A673 (cell line): ENCODE measurements at regions not wholly inside any gene's neighbourhood (a gene's known extent, or its start where the extent isn't known, plus 50 kb on each side); places are given as distances from the start of the nearest gene placed in this dataset.
"Not testable (repeated sequence)": the region's sequence is repeated elsewhere in the genome, so short reads cannot be mapped to it uniquely, and the experiment has no call there.

Source experiments
- BruUV-seq: library from RNA; stranded (reverse); fragments of 400-500 nt; replicated peaks from 2 replicates; lab custom pipeline; 2021; lab: Mats Ljungman, UMichigan
- CTCF ChIA-PET: fragments of 300-600 bp; sonication (Branson Sonifier 250); formaldehyde crosslinking; loops from one replicate; lab custom pipeline; 2022; ENCODE audit warnings: antibody characterized with exemption; lab: Charles Lee
- POLR2A ChIA-PET: fragments of 300-600 bp; sonication (Branson Sonifier 250); formaldehyde crosslinking; loops from one replicate; lab custom pipeline; 2022; ENCODE audit warnings: antibody characterized with exemption; ENCODE audit not compliant: low non-redundant PET; lab: Charles Lee
- DNase-seq: peaks from one replicate; pipeline ENCODE4 v3.0.0-alpha.2; 2015; ENCODE audit warnings: low spot score
- H3K27ac ChIP-seq: fragments of 200-600 bp; sonication (generic); 2 replicates; pipeline ENCODE4 v1.5.1; 2016; ENCODE audit warnings: mixed run types, low read depth, mild to moderate bottlenecking, mixed read lengths, antibody characterized with exemption, low read length; ENCODE audit not compliant: poor library complexity, severe bottlenecking
- H3K27me3 ChIP-seq: fragments of 200-600 bp; sonication (generic); replicated peaks from 2 replicates; pipeline ENCODE4 v1.6.1; 2017; ENCODE audit warnings: mixed run types, low read depth, mild to moderate bottlenecking, mixed read lengths, antibody characterized with exemption, low read length; ENCODE audit not compliant: insufficient read depth, poor library complexity
- H3K36me3 ChIP-seq: fragments of 200-600 bp; sonication (generic); 2 replicates; pipeline ENCODE4 v1.6.1; 2016; ENCODE audit warnings: mixed run types, mild to moderate bottlenecking, mixed read lengths, antibody characterized with exemption, low read length; ENCODE audit not compliant: insufficient read depth, poor library complexity, severe bottlenecking
- H3K4me1 ChIP-seq: fragments of 200-600 bp; sonication (generic); 2 replicates; pipeline ENCODE4 v1.6.1; 2017; ENCODE audit warnings: mixed run types, mild to moderate bottlenecking, mixed read lengths, antibody characterized with exemption, low read length; ENCODE audit not compliant: insufficient read depth, poor library complexity, severe bottlenecking
- H3K4me3 ChIP-seq: fragments of 200-600 bp; sonication (generic); 2 replicates; pipeline ENCODE4 v1.5.1; 2016; ENCODE audit warnings: low read depth, mixed run types, mild to moderate bottlenecking, mixed read lengths, low read length; ENCODE audit not compliant: poor library complexity, severe bottlenecking
- H3K9me3 ChIP-seq: fragments of 200-600 bp; sonication (generic); 2 replicates; pipeline ENCODE4 v1.6.1; 2016; ENCODE audit warnings: mixed run types, low read depth, mild to moderate bottlenecking, mixed read lengths, antibody characterized with exemption, low read length; ENCODE audit not compliant: poor library complexity, severe bottlenecking
- EZH2 ChIP-seq: fragments of 200-600 bp; sonication (generic); IDR thresholded peaks from 2 replicates; pipeline ENCODE4 v1.6.1; 2017; ENCODE audit warnings: borderline replicate concordance, low read depth, mild to moderate bottlenecking, mixed read lengths, antibody characterized with exemption, low read length; ENCODE audit not compliant: poor library complexity, severe bottlenecking
- intact Hi-C: fragments of 100-400 bp; cut with micrococcal nuclease; formaldehyde crosslinking; loops from one replicate; pipeline ENCODE4 v1.10.0; 2022; ENCODE audit not compliant: unreplicated experiment
- TF ChIP-seq, protein P1 (sequence below): fragments of 300-800, 200-600 bp; sonication (generic); conservative IDR thresholded peaks from 2 replicates; pipeline ENCODE4 v1.5.1; 2017; ENCODE audit warnings: low read depth, mild to moderate bottlenecking, antibody characterized with exemption, low read length, moderate library complexity, mixed read lengths

DNA sequence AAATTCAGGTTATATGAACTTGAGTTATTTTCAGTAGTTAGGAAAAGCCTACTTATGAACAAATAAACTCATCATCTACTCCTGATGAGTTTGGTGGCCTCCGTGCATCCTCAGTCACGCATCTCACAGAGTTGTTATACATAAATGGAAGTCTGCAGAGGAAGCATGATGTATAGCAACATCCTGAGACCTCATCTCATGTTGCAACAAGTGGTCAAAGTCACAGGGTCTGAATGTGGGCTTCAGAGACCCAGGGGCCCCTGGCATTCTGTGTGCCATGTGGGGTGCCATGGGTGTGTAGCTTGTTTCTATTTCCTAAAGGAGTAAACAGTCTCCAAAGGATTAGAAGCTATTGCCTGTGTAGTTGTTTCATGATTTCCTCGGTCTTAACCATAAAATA is 216.5 kb downstream of the IRX2 start:
- no peak for DNase-seq
- Histone ChIP-seq H3K27me3 (no peaks in the 10 kb centered on the region), H3K9me3 (peaks cover 7% of the 10 kb centered on the region), H3K27ac (no peak overlapping the region), H3K4me1 (no peaks in the 10 kb centered on the region), H3K36me3 (no peaks in the 10 kb centered on the region), H3K4me3 (no peak overlapping the region)
- intact Hi-C loops: no loop called here
- TF ChIP-seq EZH2: no peak
- TF ChIP-seq, protein P1, sequence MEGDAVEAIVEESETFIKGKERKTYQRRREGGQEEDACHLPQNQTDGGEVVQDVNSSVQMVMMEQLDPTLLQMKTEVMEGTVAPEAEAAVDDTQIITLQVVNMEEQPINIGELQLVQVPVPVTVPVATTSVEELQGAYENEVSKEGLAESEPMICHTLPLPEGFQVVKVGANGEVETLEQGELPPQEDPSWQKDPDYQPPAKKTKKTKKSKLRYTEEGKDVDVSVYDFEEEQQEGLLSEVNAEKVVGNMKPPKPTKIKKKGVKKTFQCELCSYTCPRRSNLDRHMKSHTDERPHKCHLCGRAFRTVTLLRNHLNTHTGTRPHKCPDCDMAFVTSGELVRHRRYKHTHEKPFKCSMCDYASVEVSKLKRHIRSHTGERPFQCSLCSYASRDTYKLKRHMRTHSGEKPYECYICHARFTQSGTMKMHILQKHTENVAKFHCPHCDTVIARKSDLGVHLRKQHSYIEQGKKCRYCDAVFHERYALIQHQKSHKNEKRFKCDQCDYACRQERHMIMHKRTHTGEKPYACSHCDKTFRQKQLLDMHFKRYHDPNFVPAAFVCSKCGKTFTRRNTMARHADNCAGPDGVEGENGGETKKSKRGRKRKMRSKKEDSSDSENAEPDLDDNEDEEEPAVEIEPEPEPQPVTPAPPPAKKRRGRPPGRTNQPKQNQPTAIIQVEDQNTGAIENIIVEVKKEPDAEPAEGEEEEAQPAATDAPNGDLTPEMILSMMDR: no peak
- no TSS peak for BruUV-seq
- POLR2A ChIA-PET: no interaction called here
- CTCF ChIA-PET: no interaction called here

DNA sequence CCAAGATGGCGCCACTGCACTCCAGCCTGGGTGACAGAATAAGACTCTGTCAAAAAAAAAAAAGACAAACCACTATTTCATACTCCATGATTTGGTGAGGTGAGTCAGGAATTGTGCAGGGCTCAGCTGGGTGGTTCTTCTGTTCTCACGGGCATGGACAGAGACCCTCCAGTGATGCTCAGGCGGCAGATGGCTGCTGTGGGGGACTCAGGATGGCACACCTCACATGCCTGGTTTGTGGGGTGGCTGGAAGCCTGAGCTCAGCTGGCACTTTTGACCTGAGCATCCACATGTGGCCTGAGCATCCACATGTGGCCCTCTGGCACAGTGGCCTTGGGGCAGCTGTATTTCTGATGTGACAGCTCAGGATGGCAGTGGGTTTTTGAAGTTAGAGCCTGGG is 217.2 kb downstream of the IRX2 start:
- POLR2A ChIA-PET: no interaction called here
- H3K36me3 ChIP-seq: no peaks in the 10 kb centered on the region

DNA sequence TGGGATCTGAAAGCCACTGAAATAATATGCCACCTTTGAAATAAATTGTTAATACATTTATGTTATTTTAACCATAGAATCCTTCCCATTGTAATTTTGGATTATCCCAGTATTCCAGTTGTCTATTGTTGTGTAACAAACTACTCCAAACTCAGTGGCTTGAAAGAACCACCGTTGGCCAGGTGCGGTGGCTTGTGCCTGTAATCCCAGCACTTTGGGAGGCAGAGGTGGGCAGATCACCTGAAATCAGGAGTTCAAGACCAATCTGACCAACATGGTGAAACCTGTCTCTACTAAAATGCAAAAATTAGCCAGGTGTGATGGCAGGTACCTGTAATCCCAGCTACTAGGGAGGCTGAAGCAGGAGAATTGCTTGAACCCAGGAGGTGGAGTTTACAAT is 217.6 kb downstream of the IRX2 start:
- H3K4me3 ChIP-seq, DNase-seq, H3K36me3 ChIP-seq, H3K27me3 ChIP-seq, POLR2A ChIA-PET, H3K9me3 ChIP-seq, H3K4me1 ChIP-seq, intact Hi-C loops, CTCF ChIA-PET, BruUV-seq, H3K27ac ChIP-seq: not testable (repeated sequence)

More for the DNA sequence above, 217.2 kb downstream of the IRX2 start:
- TF ChIP-seq, protein P1: no peak
- no peak for TF ChIP-seq EZH2
- CTCF ChIA-PET: no interaction called here
- DNase-seq: no peak
- Histone ChIP-seq H3K9me3 (peaks cover 8% of the 10 kb centered on the region), H3K4me3 (no peak overlapping the region), H3K27me3 (no peaks in the 10 kb centered on the region), H3K4me1 (no peaks in the 10 kb centered on the region), H3K27ac (no peak overlapping the region)
- intact Hi-C loops: no loop called here
- no TSS peak for BruUV-seq

DNA sequence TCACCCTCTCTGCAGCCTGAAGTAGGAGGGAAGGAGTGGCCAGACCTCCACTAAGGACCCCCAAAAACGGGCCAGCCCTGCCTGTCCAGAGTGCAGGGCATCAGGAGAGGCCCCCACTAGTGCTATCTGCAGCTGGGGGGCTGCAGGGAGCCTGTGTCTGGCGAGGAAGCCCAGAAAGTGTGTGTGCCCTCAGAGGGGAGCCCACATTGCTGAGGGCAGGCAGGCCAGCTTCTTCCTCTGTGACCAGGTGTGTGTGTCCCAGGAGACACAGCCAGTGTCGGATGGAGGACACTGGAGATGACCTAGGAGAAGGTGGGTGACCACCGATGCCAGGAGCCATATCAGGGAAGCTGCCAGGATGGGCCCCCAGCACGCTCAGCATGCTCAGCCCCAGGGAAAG is 218.7 kb downstream of the IRX2 start:
- H3K27ac ChIP-seq: no peak overlapping the region
- H3K4me3 ChIP-seq: no peak overlapping the region
- peaks cover 16% of the 10 kb centered on the region for H3K9me3 ChIP-seq
- POLR2A ChIA-PET: no interaction called here
- DNase-seq: no peak
- H3K27me3 ChIP-seq: no peaks in the 10 kb centered on the region
- TF ChIP-seq, protein P1: no peak
- TF ChIP-seq EZH2: no peak
- intact Hi-C loops: no loop called here
- H3K36me3 ChIP-seq: no peaks in the 10 kb centered on the region
- no peaks in the 10 kb centered on the region for H3K4me1 ChIP-seq
- CTCF ChIA-PET: no interaction called here
- no TSS peak for BruUV-seq
